GM21825 (cell line): ENCODE measurements at regions not wholly inside any gene's neighbourhood (a gene's known extent, or its start where the extent isn't known, plus 50 kb on each side); places are given as distances from the start of the nearest gene placed in this dataset.
"Not testable (repeated sequence)": the region's sequence is repeated elsewhere in the genome, so short reads cannot be mapped to it uniquely, and the experiment has no call there.

Experiments
- ATAC-seq: cut with Tn5 transposase; IDR thresholded peaks from one replicate; pipeline ENCODE4 v1.9.1; 2021; ENCODE audit warnings: mild to moderate bottlenecking, moderate library complexity; ENCODE audit not compliant: unreplicated experiment

- no peak for ATAC-seq
These were observed 53.6 kb downstream of the ARF6 start for GRCh38 chr14:49946320-49947141.

GRCh38 chr14:49947506-49947905, 54.6 kb downstream of the ARF6 start:
- no peak for ATAC-seq

- ATAC-seq = no peak
These were observed 57.7 kb downstream of the ARF6 start for GRCh38 chr14:49950275-49951228.

- ATAC-seq = no peak
These were observed 58.3 kb downstream of the ARF6 start for GRCh38 chr14:49951229-49951607.

GRCh38 chr14:49951691-49952345, 58.9 kb downstream of the ARF6 start:
- ATAC-seq = no peak

- ATAC-seq = no peak
These were observed 60.3 kb downstream of the ARF6 start for GRCh38 chr14:49953196-49953595.

- no peak for ATAC-seq
These were observed 61.3 kb downstream of the ARF6 start for GRCh38 chr14:49954171-49954631.

GRCh38 chr14:49955024-49955423, 62.1 kb downstream of the ARF6 start:
- no peak for ATAC-seq

- no peak for ATAC-seq
These were observed 64.4 kb downstream of the ARF6 start for GRCh38 chr14:49957089-49957852.

- peak; percentile 54 for ATAC-seq
These were observed 67.0 kb downstream of the ARF6 start for GRCh38 chr14:49959822-49960408.

- no peak for ATAC-seq
These were observed 67.6 kb downstream of the ARF6 start for GRCh38 chr14:49960453-49960852.

- ATAC-seq = no peak
These were observed 68.7 kb downstream of the ARF6 start for GRCh38 chr14:49961270-49962222.

GRCh38 chr14:49962621-49963020, 69.7 kb downstream of the ARF6 start:
- peak; percentile 47 for ATAC-seq

- not testable (repeated sequence) for ATAC-seq
These were observed 72.3 kb downstream of the ARF6 start for GRCh38 chr14:49965068-49965651.

- ATAC-seq = no peak
These were observed 73.5 kb downstream of the ARF6 start for GRCh38 chr14:49966304-49966809.

- no peak for ATAC-seq
These were observed 74.2 kb downstream of the ARF6 start for GRCh38 chr14:49966971-49967630.

GRCh38 chr14:49969961-49970360, 77.1 kb downstream of the ARF6 start:
- no peak for ATAC-seq
